Sigmoid colon (tissue), 4 donors: ENCODE measurements at regions not wholly inside any gene's neighbourhood (a gene's known extent, or its start where the extent isn't known, plus 50 kb on each side); places are given as distances from the start of the nearest gene placed in this dataset.

Experiments used
- POLR2A ChIP-seq, 2 donors: fragments of 450-650 bp; IDR thresholded peaks; one replicate each; pipeline ENCODE4 v1.6.1; 2016; ENCODE audit warnings: antibody characterized with exemption in 2 of 2, mild to moderate bottlenecking in 2 of 2, moderate library complexity in 2 of 2
- POLR2AphosphoS5 ChIP-seq, 4 donors: sonication (generic); formaldehyde crosslinking; IDR thresholded peaks; one replicate each; pipeline ENCODE4 v1.6.1; 2017; ENCODE audit warnings: antibody characterized with exemption in 4 of 4
- TF ChIP-seq, protein P1 (sequence below), 4 experiments: fragments of 450-650 bp in 3 of 4; fragments of 200-600 bp in 1 of 4; IDR thresholded peaks; one replicate each; pipeline ENCODE4 v1.5.1; 2016 to 2019; ENCODE audit warnings: antibody characterized with exemption in 4 of 4, mild to moderate bottlenecking in 3 of 4, moderate library complexity in 2 of 4

GRCh38 chr10:62915158-62915557, 99.0 kb upstream of the EGR2 start:
- TF ChIP-seq, protein P1, sequence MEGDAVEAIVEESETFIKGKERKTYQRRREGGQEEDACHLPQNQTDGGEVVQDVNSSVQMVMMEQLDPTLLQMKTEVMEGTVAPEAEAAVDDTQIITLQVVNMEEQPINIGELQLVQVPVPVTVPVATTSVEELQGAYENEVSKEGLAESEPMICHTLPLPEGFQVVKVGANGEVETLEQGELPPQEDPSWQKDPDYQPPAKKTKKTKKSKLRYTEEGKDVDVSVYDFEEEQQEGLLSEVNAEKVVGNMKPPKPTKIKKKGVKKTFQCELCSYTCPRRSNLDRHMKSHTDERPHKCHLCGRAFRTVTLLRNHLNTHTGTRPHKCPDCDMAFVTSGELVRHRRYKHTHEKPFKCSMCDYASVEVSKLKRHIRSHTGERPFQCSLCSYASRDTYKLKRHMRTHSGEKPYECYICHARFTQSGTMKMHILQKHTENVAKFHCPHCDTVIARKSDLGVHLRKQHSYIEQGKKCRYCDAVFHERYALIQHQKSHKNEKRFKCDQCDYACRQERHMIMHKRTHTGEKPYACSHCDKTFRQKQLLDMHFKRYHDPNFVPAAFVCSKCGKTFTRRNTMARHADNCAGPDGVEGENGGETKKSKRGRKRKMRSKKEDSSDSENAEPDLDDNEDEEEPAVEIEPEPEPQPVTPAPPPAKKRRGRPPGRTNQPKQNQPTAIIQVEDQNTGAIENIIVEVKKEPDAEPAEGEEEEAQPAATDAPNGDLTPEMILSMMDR (IDR thresholded peaks at IDR 0.05), result no peak
- TF ChIP-seq POLR2A (IDR thresholded peaks at IDR 0.05) (no peak), POLR2AphosphoS5 (IDR thresholded peaks at IDR 0.05) (no peak)
